Parathyroid adenoma (tissue), 2 donors: ENCODE measurements at regions not wholly inside any gene's neighbourhood (a gene's known extent, or its start where the extent isn't known, plus 50 kb on each side); places are given as distances from the start of the nearest gene placed in this dataset.

ENCODE experiments used
- H2AFZ ChIP-seq: fragments of 300-600 bp; sonication (generic); one replicate; pipeline ENCODE4 v1.7.0; 2017; ENCODE audit warnings: antibody characterized with exemption, mild to moderate bottlenecking
- H3K27ac ChIP-seq: fragments of 300-600 bp; sonication (generic); one replicate; pipeline ENCODE4 v1.7.0; 2017
- H3K27me3 ChIP-seq: fragments of 300-600 bp; sonication (generic); one replicate; pipeline ENCODE4 v1.7.0; 2017; ENCODE audit warnings: low read length; ENCODE audit not compliant: control insufficient read depth, insufficient read depth
- H3K36me3 ChIP-seq: fragments of 300-600 bp; sonication (generic); one replicate; pipeline ENCODE4 v1.7.0; 2017; ENCODE audit warnings: low read length; ENCODE audit not compliant: control insufficient read depth, insufficient read depth
- H3K4me1 ChIP-seq: fragments of 300-600 bp; sonication (generic); one replicate; pipeline ENCODE4 v1.7.0; 2017; ENCODE audit warnings: control low read depth
- H3K4me2 ChIP-seq: fragments of 300-600 bp; sonication (generic); one replicate; pipeline ENCODE4 v1.7.0; 2017; ENCODE audit warnings: low read length
- H3K4me3 ChIP-seq: fragments of 300-600 bp; sonication (generic); one replicate; pipeline ENCODE4 v1.7.0; 2017; ENCODE audit warnings: low read depth, low read length
- H3K79me2 ChIP-seq: fragments of 300-600 bp; sonication (generic); one replicate; pipeline ENCODE4 v1.7.0; 2017; ENCODE audit warnings: control low read depth
- H3K9ac ChIP-seq: fragments of 300-600 bp; sonication (generic); one replicate; pipeline ENCODE4 v1.7.0; 2017; ENCODE audit warnings: mild to moderate bottlenecking
- H3K9me3 ChIP-seq: fragments of 300-600 bp; sonication (generic); one replicate; pipeline ENCODE4 v1.7.0; 2017; ENCODE audit warnings: low read length; ENCODE audit not compliant: control insufficient read depth
- TF ChIP-seq, protein P1 (sequence below): fragments of 300-600 bp; sonication (generic); IDR thresholded peaks from one replicate; pipeline ENCODE4 v1.7.0; 2017; ENCODE audit warnings: antibody characterized with exemption, mild to moderate bottlenecking
- donor health status: primary hyperparathyroidism.

DNA sequence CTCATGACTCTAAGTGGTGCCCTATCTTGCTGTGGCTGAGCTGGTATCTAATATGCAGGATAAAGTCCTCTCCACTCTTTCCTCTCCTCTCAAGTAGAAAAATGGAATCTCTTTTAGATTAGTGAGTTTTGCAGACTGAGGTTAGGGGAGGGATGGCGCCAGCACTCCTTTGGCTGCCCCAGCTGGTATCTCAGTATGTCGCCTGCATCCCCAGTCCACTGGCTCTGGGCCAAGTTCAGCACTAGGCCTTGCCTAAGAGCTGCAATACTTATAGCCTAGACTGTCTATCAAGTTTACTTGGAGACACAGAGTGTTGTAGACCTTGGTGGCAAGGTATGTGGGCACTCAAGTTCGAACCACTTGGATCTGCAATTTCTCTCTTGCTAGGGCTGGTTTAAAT is 351.3 kb downstream of the NAP1L3 start:
- TF ChIP-seq, protein P1, sequence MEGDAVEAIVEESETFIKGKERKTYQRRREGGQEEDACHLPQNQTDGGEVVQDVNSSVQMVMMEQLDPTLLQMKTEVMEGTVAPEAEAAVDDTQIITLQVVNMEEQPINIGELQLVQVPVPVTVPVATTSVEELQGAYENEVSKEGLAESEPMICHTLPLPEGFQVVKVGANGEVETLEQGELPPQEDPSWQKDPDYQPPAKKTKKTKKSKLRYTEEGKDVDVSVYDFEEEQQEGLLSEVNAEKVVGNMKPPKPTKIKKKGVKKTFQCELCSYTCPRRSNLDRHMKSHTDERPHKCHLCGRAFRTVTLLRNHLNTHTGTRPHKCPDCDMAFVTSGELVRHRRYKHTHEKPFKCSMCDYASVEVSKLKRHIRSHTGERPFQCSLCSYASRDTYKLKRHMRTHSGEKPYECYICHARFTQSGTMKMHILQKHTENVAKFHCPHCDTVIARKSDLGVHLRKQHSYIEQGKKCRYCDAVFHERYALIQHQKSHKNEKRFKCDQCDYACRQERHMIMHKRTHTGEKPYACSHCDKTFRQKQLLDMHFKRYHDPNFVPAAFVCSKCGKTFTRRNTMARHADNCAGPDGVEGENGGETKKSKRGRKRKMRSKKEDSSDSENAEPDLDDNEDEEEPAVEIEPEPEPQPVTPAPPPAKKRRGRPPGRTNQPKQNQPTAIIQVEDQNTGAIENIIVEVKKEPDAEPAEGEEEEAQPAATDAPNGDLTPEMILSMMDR = no peak
- Histone ChIP-seq H3K4me2 (no peak overlapping the region), H2AFZ (no peak overlapping the region), H3K27me3 (no peaks in the 10 kb centered on the region), H3K36me3 (no peaks in the 10 kb centered on the region), H3K27ac (no peak overlapping the region), H3K4me1 (no peaks in the 10 kb centered on the region), H3K4me3 (no peak overlapping the region), H3K9me3 (no peaks in the 10 kb centered on the region), H3K79me2 (no peaks in the 10 kb centered on the region), H3K9ac (no peak overlapping the region)

DNA sequence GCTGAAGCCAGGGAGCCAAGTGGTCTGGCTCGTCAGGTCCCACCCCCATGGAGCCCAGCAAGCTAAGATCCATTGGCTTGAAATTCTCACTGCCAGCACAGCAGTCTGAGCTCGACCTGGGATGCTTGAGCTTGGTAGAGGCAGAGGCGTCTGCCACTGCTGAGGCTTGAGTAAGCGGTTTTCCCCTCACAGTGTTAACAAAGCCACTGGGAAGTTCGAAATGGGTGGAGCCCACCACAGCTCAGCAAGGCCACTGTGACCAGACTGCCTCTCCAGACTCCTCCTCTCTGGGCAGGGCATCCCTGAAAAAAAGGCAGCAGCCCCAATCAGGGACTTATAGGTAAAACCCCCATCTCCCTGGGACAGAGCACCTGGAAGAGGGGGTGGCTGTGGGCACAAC is 353.8 kb downstream of the NAP1L3 start:
- no peak overlapping the region for H3K4me3 ChIP-seq
- H3K4me1 ChIP-seq = no peaks in the 10 kb centered on the region
- no peak overlapping the region for H3K4me2 ChIP-seq
- TF ChIP-seq, protein P1 = no peak
- no peaks in the 10 kb centered on the region for H3K9me3 ChIP-seq
- no peak overlapping the region for H3K9ac ChIP-seq
- H3K36me3 ChIP-seq = no peaks in the 10 kb centered on the region
- H3K79me2 ChIP-seq = no peaks in the 10 kb centered on the region
- H3K27me3 ChIP-seq = no peaks in the 10 kb centered on the region
- H2AFZ ChIP-seq = no peak overlapping the region
- H3K27ac ChIP-seq = no peak overlapping the region
